RWPE1 (cell line): ENCODE measurements at regions not wholly inside any gene's neighbourhood (a gene's known extent, or its start where the extent isn't known, plus 50 kb on each side); places are given as distances from the start of the nearest gene placed in this dataset.

ENCODE experiments used
- CTCF ChIA-PET: fragments of 350-600 bp; sonication (Branson Sonifier 250); formaldehyde crosslinking; extraction: SDS; loops from one replicate; lab custom pipeline; 2021; lab: Yijun Ruan, JAX
- POLR2A ChIA-PET: fragments of 400-600 bp; formaldehyde crosslinking; extraction: SDS; loops from one replicate; lab custom pipeline; 2020; ENCODE audit warnings: antibody characterized with exemption; ENCODE audit not compliant: low non-redundant PET; lab: Yijun Ruan, JAX
- DNase-seq: peaks from one replicate; pipeline ENCODE4 v3.0.0; 2012; ENCODE audit warnings: low spot score
- H3K27ac ChIP-seq: fragments of 450-650 bp; 2 replicates; pipeline ENCODE4 v1.5.1; 2017
- CTCF ChIP-seq: fragments of 450-650 bp; conservative IDR thresholded peaks from 2 replicates; pipeline ENCODE4 v1.5.1; 2017; ENCODE audit warnings: low read depth, mild to moderate bottlenecking

GRCh38 chr4:81571105-81571504 is 99.4 kb upstream of the RASGEF1B start:
- ChIA-PET CTCF (no interaction called here), POLR2A (no interaction called here)
- TF ChIP-seq CTCF, result no peak
- no peak overlapping the region for H3K27ac ChIP-seq
- no peak for DNase-seq

GRCh38 chr4:81566161-81566591 is 94.5 kb upstream of the RASGEF1B start:
- no peak for DNase-seq
- ChIA-PET CTCF (no interaction called here), POLR2A (no interaction called here)
- no peak overlapping the region for H3K27ac ChIP-seq
- no peak for TF ChIP-seq CTCF

GRCh38 chr4:81565142-81565870 is 93.6 kb upstream of the RASGEF1B start:
- ChIA-PET POLR2A (no interaction called here), CTCF (interaction anchor here (0.6 kb wide), 1 partner anchor 1589 kb away, joined by 3 read pairs; no protein-coding TSS in a partner anchor)
- no peak for DNase-seq
- no peak overlapping the region for H3K27ac ChIP-seq
- no peak for TF ChIP-seq CTCF

- ChIA-PET POLR2A (no interaction called here), CTCF (interaction anchor here (0.7 to 0.9 kb wide), 2 partner anchors 16 to 41 kb away, joined by 3 read pairs; no protein-coding TSS in a partner anchor)
- DNase-seq, result no peak
- no peak for TF ChIP-seq CTCF
- no peak overlapping the region for H3K27ac ChIP-seq
Observed at GRCh38 chr4:81564025-81564424, 92.3 kb upstream of the RASGEF1B start.

- TF ChIP-seq CTCF, result no peak
- ChIA-PET CTCF (interaction anchor here (0.6 kb wide), 1 partner anchor 412 kb away, joined by 3 read pairs; no protein-coding TSS in a partner anchor), POLR2A (no interaction called here)
- no peak overlapping the region for H3K27ac ChIP-seq
- DNase-seq, result no peak
Observed at GRCh38 chr4:81562093-81562492, 90.4 kb upstream of the RASGEF1B start.

GRCh38 chr4:81557306-81557705 is 85.6 kb upstream of the RASGEF1B start:
- POLR2A ChIA-PET, result no interaction called here
- CTCF ChIA-PET, result no interaction called here
- no peak for TF ChIP-seq CTCF

More at GRCh38 chr4:81557306-81557705, 85.6 kb upstream of the RASGEF1B start:
- DNase-seq, result no peak
- no peak overlapping the region for H3K27ac ChIP-seq
